Parathyroid adenoma (tissue), 2 donors: ENCODE measurements at regions not wholly inside any gene's neighbourhood (a gene's known extent, or its start where the extent isn't known, plus 50 kb on each side); places are given as distances from the start of the nearest gene placed in this dataset.

ENCODE experiments used
- H2AFZ ChIP-seq: fragments of 300-600 bp; sonication (generic); one replicate; pipeline ENCODE4 v1.7.0; 2017; ENCODE audit warnings: antibody characterized with exemption, mild to moderate bottlenecking
- H3K27ac ChIP-seq: fragments of 300-600 bp; sonication (generic); one replicate; pipeline ENCODE4 v1.7.0; 2017
- H3K27me3 ChIP-seq: fragments of 300-600 bp; sonication (generic); one replicate; pipeline ENCODE4 v1.7.0; 2017; ENCODE audit warnings: low read length; ENCODE audit not compliant: control insufficient read depth, insufficient read depth
- H3K36me3 ChIP-seq: fragments of 300-600 bp; sonication (generic); one replicate; pipeline ENCODE4 v1.7.0; 2017; ENCODE audit warnings: low read length; ENCODE audit not compliant: control insufficient read depth, insufficient read depth
- H3K4me1 ChIP-seq: fragments of 300-600 bp; sonication (generic); one replicate; pipeline ENCODE4 v1.7.0; 2017; ENCODE audit warnings: control low read depth
- H3K4me2 ChIP-seq: fragments of 300-600 bp; sonication (generic); one replicate; pipeline ENCODE4 v1.7.0; 2017; ENCODE audit warnings: low read length
- H3K4me3 ChIP-seq: fragments of 300-600 bp; sonication (generic); one replicate; pipeline ENCODE4 v1.7.0; 2017; ENCODE audit warnings: low read depth, low read length
- H3K79me2 ChIP-seq: fragments of 300-600 bp; sonication (generic); one replicate; pipeline ENCODE4 v1.7.0; 2017; ENCODE audit warnings: control low read depth
- H3K9ac ChIP-seq: fragments of 300-600 bp; sonication (generic); one replicate; pipeline ENCODE4 v1.7.0; 2017; ENCODE audit warnings: mild to moderate bottlenecking
- H3K9me3 ChIP-seq: fragments of 300-600 bp; sonication (generic); one replicate; pipeline ENCODE4 v1.7.0; 2017; ENCODE audit warnings: low read length; ENCODE audit not compliant: control insufficient read depth
- TF ChIP-seq, protein P1 (sequence below): fragments of 300-600 bp; sonication (generic); IDR thresholded peaks from one replicate; pipeline ENCODE4 v1.7.0; 2017; ENCODE audit warnings: antibody characterized with exemption, mild to moderate bottlenecking
- donor health status: primary hyperparathyroidism.

DNA sequence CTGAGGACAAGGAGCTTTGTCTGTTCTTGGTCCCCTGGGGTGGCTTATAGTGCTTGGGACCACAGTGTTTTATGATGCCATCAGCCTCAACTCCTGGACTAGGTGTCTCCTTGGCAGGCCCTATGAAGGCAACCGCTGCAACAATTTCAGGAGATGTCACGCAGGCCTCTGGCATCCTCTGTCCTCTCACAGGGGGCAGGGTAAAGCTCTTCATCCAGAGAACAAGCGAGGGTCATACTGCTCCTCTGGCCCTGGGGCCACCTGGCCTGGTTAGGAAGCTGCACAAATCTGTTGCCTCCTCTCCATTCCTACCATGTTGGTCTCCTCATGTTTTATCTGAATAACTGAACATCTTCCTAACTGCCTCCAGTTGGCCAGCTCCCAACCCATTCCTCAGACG is 148.9 kb upstream of the SPEF2 start:
- H3K4me1 ChIP-seq: no peaks in the 10 kb centered on the region
- H3K4me2 ChIP-seq: no peak overlapping the region
- TF ChIP-seq, protein P1, sequence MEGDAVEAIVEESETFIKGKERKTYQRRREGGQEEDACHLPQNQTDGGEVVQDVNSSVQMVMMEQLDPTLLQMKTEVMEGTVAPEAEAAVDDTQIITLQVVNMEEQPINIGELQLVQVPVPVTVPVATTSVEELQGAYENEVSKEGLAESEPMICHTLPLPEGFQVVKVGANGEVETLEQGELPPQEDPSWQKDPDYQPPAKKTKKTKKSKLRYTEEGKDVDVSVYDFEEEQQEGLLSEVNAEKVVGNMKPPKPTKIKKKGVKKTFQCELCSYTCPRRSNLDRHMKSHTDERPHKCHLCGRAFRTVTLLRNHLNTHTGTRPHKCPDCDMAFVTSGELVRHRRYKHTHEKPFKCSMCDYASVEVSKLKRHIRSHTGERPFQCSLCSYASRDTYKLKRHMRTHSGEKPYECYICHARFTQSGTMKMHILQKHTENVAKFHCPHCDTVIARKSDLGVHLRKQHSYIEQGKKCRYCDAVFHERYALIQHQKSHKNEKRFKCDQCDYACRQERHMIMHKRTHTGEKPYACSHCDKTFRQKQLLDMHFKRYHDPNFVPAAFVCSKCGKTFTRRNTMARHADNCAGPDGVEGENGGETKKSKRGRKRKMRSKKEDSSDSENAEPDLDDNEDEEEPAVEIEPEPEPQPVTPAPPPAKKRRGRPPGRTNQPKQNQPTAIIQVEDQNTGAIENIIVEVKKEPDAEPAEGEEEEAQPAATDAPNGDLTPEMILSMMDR: no peak
- H2AFZ ChIP-seq: no peak overlapping the region
- no peaks in the 10 kb centered on the region for H3K27me3 ChIP-seq
- no peak overlapping the region for H3K4me3 ChIP-seq
- no peak overlapping the region for H3K27ac ChIP-seq
- no peaks in the 10 kb centered on the region for H3K79me2 ChIP-seq
- H3K9ac ChIP-seq: no peak overlapping the region
- H3K36me3 ChIP-seq: no peaks in the 10 kb centered on the region
- no peaks in the 10 kb centered on the region for H3K9me3 ChIP-seq

- Histone ChIP-seq H2AFZ (no peak overlapping the region), H3K27me3 (no peaks in the 10 kb centered on the region), H3K9ac (no peak overlapping the region), H3K27ac (no peak overlapping the region), H3K9me3 (no peaks in the 10 kb centered on the region), H3K4me1 (no peaks in the 10 kb centered on the region), H3K36me3 (no peaks in the 10 kb centered on the region), H3K79me2 (no peaks in the 10 kb centered on the region), H3K4me2 (no peak overlapping the region), H3K4me3 (no peak overlapping the region)
- TF ChIP-seq, protein P1: no peak
Measured at GRCh38 chr5:35466746-35467145, 150.9 kb upstream of the SPEF2 start.

DNA sequence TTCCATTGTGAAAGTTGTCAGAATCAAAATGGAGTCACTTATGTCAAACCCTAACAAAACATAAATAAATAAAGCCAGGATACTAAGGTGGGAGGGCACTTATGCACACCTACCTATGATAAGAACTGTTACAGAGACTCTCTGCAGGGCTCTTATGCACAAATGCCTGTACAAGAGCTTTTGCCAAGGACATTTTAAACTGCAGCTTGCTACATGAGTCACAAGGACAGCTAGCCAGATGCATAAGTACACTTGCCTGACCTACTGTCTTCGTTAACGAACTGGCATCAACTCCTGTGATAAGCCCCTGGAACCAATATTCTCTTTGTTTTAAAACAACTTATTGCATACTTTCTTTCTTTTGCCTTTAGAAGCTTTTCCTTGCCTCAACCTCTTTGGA is 152.9 kb upstream of the SPEF2 start:
- H3K4me1 ChIP-seq: no peaks in the 10 kb centered on the region
- no peak overlapping the region for H2AFZ ChIP-seq
- H3K36me3 ChIP-seq: no peaks in the 10 kb centered on the region
- no peak overlapping the region for H3K9ac ChIP-seq
- no peak overlapping the region for H3K27ac ChIP-seq
- no peak overlapping the region for H3K4me2 ChIP-seq
- TF ChIP-seq, protein P1: no peak
- no peaks in the 10 kb centered on the region for H3K79me2 ChIP-seq
- H3K9me3 ChIP-seq: no peaks in the 10 kb centered on the region
- H3K27me3 ChIP-seq: no peaks in the 10 kb centered on the region
- no peak overlapping the region for H3K4me3 ChIP-seq

- H3K27ac ChIP-seq: no peak overlapping the region
- H2AFZ ChIP-seq: no peak overlapping the region
- H3K4me2 ChIP-seq: no peak overlapping the region
- no peaks in the 10 kb centered on the region for H3K36me3 ChIP-seq
- no peaks in the 10 kb centered on the region for H3K79me2 ChIP-seq
- no peaks in the 10 kb centered on the region for H3K4me1 ChIP-seq
- H3K9ac ChIP-seq: no peak overlapping the region
- no peak overlapping the region for H3K4me3 ChIP-seq
- TF ChIP-seq, protein P1: no peak
- H3K9me3 ChIP-seq: no peaks in the 10 kb centered on the region
- no peaks in the 10 kb centered on the region for H3K27me3 ChIP-seq
Measured at GRCh38 chr5:35461530-35461929, 156.1 kb upstream of the SPEF2 start.

GRCh38 chr5:35458824-35459207 is 158.8 kb upstream of the SPEF2 start:
- no peak overlapping the region for H2AFZ ChIP-seq
- no peaks in the 10 kb centered on the region for H3K79me2 ChIP-seq
- TF ChIP-seq, protein P1: no peak
- H3K9me3 ChIP-seq: no peaks in the 10 kb centered on the region
- no peak overlapping the region for H3K27ac ChIP-seq
- no peaks in the 10 kb centered on the region for H3K4me1 ChIP-seq
- H3K27me3 ChIP-seq: no peaks in the 10 kb centered on the region
- no peak overlapping the region for H3K4me2 ChIP-seq
- no peaks in the 10 kb centered on the region for H3K36me3 ChIP-seq
- H3K4me3 ChIP-seq: no peak overlapping the region
- no peak overlapping the region for H3K9ac ChIP-seq
